Fibroblast of pulmonary artery (primary cell): ENCODE measurements at regions not wholly inside any gene's neighbourhood (a gene's known extent, or its start where the extent isn't known, plus 50 kb on each side); places are given as distances from the start of the nearest gene placed in this dataset.
"Not testable (repeated sequence)": the region's sequence is repeated elsewhere in the genome, so short reads cannot be mapped to it uniquely, and the experiment has no call there.

ENCODE experiments used
- DNase-seq: peaks from one replicate; pipeline ENCODE4 v3.0.0-alpha.2; 2010; ENCODE audit warnings: low read depth
- H3K4me3 ChIP-seq: replicated peaks from 2 replicates; pipeline ENCODE4 v1.5.1; 2011; ENCODE audit warnings: low read depth, mild to moderate bottlenecking, control low read depth, low read length, moderate library complexity
- TF ChIP-seq, protein P1 (sequence below): IDR thresholded peaks from 2 replicates; pipeline ENCODE4 v1.5.1; 2011; ENCODE audit warnings: mild to moderate bottlenecking, control low read depth, low read length, inconsistent platforms; ENCODE audit errors: missing control alignments

- not testable (repeated sequence) for DNase-seq, H3K4me3 ChIP-seq
Measured at GRCh38 chr1:149841597-149842238, 57.6 kb upstream of the BOLA1 start.

DNA sequence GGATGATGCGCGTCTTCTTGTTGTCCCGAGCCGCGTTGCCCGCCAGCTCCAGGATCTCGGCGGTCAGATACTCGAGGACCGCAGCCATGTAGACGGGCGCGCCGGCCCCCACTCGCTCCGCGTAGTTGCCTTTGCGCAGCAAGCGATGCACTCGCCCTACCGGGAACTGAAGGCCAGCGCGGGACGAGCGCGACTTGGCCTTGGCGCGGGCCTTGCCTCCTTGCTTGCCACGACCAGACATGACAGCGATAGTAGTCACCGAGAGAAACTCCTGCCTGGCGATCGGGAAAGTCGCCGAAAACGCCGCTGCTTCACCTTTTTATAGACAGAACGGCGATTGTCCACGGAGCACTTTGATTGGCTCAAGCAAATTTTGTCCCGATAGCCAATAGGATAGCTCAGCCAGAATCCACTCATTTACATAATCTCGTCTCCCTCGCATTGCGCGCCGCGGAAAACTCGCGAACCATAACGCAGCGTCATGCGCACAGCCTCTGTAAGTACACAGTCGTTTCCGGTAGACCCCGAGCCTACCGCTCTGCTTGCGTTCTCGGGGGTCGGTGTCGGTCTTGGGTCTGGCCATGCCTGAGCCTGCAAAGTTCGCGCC, 56.8 kb upstream of the BOLA1 start:
- not testable (repeated sequence) for H3K4me3 ChIP-seq, DNase-seq

- TF ChIP-seq, protein P1, sequence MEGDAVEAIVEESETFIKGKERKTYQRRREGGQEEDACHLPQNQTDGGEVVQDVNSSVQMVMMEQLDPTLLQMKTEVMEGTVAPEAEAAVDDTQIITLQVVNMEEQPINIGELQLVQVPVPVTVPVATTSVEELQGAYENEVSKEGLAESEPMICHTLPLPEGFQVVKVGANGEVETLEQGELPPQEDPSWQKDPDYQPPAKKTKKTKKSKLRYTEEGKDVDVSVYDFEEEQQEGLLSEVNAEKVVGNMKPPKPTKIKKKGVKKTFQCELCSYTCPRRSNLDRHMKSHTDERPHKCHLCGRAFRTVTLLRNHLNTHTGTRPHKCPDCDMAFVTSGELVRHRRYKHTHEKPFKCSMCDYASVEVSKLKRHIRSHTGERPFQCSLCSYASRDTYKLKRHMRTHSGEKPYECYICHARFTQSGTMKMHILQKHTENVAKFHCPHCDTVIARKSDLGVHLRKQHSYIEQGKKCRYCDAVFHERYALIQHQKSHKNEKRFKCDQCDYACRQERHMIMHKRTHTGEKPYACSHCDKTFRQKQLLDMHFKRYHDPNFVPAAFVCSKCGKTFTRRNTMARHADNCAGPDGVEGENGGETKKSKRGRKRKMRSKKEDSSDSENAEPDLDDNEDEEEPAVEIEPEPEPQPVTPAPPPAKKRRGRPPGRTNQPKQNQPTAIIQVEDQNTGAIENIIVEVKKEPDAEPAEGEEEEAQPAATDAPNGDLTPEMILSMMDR: no peak
- H3K4me3 ChIP-seq: peak overlapping the region; percentile 84
- DNase-seq: no peak
Measured at GRCh38 chr1:149843431-149844041, 55.8 kb upstream of the BOLA1 start.

DNA sequence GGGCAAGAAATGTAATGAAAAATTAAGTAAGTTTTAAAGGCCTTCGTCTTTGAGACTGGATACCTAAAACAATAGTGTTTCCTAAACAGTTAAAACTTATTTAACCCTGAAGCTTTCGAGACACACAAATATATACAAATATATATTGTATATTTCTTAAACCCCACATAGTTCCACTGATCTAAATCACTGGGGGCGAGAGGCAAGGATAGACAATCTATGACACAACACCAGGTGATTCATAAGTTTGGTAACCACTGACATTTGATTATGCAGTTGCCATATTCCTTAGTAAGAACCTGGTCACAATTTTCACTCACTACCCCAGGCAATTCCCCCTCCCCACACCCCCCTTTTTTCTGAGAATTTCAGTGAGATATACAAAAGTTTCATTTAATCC, 55.3 kb upstream of the BOLA1 start:
- H3K4me3 ChIP-seq: peak overlapping the region; percentile 84
- peak; percentile 49 for DNase-seq
- TF ChIP-seq, protein P1: no peak

DNA sequence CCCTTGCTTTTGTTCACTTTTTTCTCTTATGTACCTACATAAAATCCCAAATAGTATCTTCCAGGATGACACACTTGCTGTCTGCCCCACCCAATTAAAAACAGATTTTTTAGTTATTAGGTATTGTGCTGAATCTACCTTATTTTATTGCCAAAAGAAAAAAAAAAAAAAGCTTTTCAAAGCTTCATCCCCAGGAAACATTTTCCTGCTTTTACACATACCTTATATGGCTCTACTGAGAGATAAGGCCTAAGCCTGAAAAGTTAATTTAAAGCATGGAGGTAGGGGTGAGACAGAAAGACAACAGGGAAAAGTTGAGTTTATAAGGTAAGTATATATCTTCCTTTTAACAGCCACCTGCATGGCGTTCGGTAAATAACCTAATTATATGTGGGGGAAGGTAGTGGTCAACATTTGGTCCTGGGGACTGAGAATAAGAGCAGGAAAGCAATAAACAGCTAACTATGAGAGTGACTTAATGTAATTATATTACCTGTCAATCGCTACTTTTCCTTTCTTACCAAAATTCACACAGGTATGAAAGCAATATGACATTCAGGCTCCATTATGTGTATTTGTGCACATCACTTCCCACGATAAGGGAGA, 54.6 kb upstream of the BOLA1 start:
- H3K4me3 ChIP-seq: peak overlapping the region; percentile 84
- TF ChIP-seq, protein P1: no peak
- DNase-seq: no peak

GRCh38 chr1:149845416-149845815, 54.0 kb upstream of the BOLA1 start:
- TF ChIP-seq, protein P1: no peak
- H3K4me3 ChIP-seq: no peak overlapping the region
- no peak for DNase-seq

GRCh38 chr1:149846042-149846441, 53.3 kb upstream of the BOLA1 start:
- no peak overlapping the region for H3K4me3 ChIP-seq
- TF ChIP-seq, protein P1: no peak
- DNase-seq: no peak
